ENCODE measurements at regions not wholly inside any gene's neighbourhood (a gene's known extent, or its start where the extent isn't known, plus 50 kb on each side); places are given as distances from the start of the nearest gene placed in this dataset.

GRCh38 chr11:116287866-116288265 is 484.9 kb downstream of the BUD13 start:
- DNase-seq (ENCODE audit: low spot score), result no peak

- no peak for DNase-seq (ENCODE audit: low spot score)
Measured at GRCh38 chr11:116285026-116285425, 487.8 kb downstream of the BUD13 start.

GRCh38 chr11:116283300-116283699 is 489.5 kb downstream of the BUD13 start:
- DNase-seq (ENCODE audit: low spot score), result no peak

- DNase-seq (ENCODE audit: low spot score), result no peak
Measured at GRCh38 chr11:116282481-116282880, 490.3 kb downstream of the BUD13 start.

- no peak for DNase-seq (ENCODE audit: low spot score)
Measured at GRCh38 chr11:116281173-116282160, 491.3 kb downstream of the BUD13 start.

GRCh38 chr11:116279511-116279910 is 493.3 kb downstream of the BUD13 start:
- no peak for DNase-seq (ENCODE audit: low spot score)

GRCh38 chr11:116278076-116278475 is 494.7 kb downstream of the BUD13 start:
- DNase-seq (ENCODE audit: low spot score), result no peak

GRCh38 chr11:116276051-116277044 is 496.4 kb downstream of the BUD13 start:
- DNase-seq (ENCODE audit: low spot score), result peak; percentile 68

GRCh38 chr11:116275635-116276034 is 497.2 kb downstream of the BUD13 start:
- DNase-seq (ENCODE audit: low spot score), result peak; percentile 64

- no peak for DNase-seq (ENCODE audit: low spot score)
Measured at GRCh38 chr11:116274521-116274920, 498.3 kb downstream of the BUD13 start.

GRCh38 chr11:116272181-116272789 is 500.5 kb downstream of the BUD13 start:
- DNase-seq (ENCODE audit: low spot score), result no peak

- no peak for DNase-seq (ENCODE audit: low spot score)
Measured at GRCh38 chr11:116271479-116271878, 501.3 kb downstream of the BUD13 start.

- no peak for DNase-seq (ENCODE audit: low spot score)
Measured at GRCh38 chr11:116267146-116267545, 505.6 kb downstream of the BUD13 start.

- DNase-seq (ENCODE audit: low spot score), result no peak
Measured at GRCh38 chr11:116263770-116264169, 509.0 kb downstream of the BUD13 start.

GRCh38 chr11:116263019-116263418 is 509.8 kb downstream of the BUD13 start:
- DNase-seq (ENCODE audit: low spot score), result no peak

GRCh38 chr11:116262370-116262769 is 510.4 kb downstream of the BUD13 start:
- no peak for DNase-seq (ENCODE audit: low spot score)

- no peak for DNase-seq (ENCODE audit: low spot score)
Measured at GRCh38 chr11:116261606-116262005, 511.2 kb downstream of the BUD13 start.

GRCh38 chr11:116258821-116259220 is 514.0 kb downstream of the BUD13 start:
- DNase-seq (ENCODE audit: low spot score), result no peak

- DNase-seq (ENCODE audit: low spot score), result no peak
Measured at GRCh38 chr11:116257883-116258282, 514.9 kb downstream of the BUD13 start.

- peak; percentile 33 for DNase-seq (ENCODE audit: low spot score)
Measured at GRCh38 chr11:116257092-116257491, 515.7 kb downstream of the BUD13 start.

GRCh38 chr11:116256215-116256614 is 516.6 kb downstream of the BUD13 start:
- DNase-seq (ENCODE audit: low spot score), result no peak

GRCh38 chr11:116255321-116255953 is 517.4 kb downstream of the BUD13 start:
- DNase-seq (ENCODE audit: low spot score), result no peak
